GM23248 (cell line): ENCODE measurements at regions not wholly inside any gene's neighbourhood (a gene's known extent, or its start where the extent isn't known, plus 50 kb on each side); places are given as distances from the start of the nearest gene placed in this dataset.

ENCODE experiments used
- EZH2 ChIP-seq: fragments of 200-600 bp; sonication (generic); IDR thresholded peaks from 2 replicates; pipeline ENCODE4 v1.6.1; 2018; ENCODE audit warnings: antibody characterized with exemption, mild to moderate bottlenecking; ENCODE audit not compliant: insufficient read depth, poor library complexity, severe bottlenecking
- EZH2phosphoT487 ChIP-seq: fragments of 200-600 bp; sonication (generic); IDR thresholded peaks from 2 replicates; pipeline ENCODE4 v1.6.1; 2018; ENCODE audit warnings: antibody characterized with exemption, moderate library complexity, mild to moderate bottlenecking, low read depth; ENCODE audit not compliant: insufficient read depth

DNA sequence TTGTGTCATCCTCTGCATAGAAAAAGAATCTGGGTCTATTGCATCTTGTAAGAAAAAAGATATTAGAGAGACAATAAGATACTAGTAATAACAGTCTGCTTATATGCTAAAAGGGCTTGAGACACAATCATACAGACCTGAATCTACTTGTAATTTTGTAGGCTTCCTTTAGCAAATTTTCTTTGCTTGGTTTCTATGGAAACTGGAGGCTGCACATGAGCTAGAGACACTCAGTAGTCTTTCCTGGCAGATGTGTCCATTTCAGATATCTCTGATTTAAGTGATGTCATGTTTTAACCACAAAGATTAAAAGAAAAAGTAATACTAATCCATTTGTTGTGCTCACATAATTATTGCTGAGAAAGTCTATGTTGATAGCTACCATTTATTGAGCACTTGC, 123.9 kb upstream of the GNAO1 start:
- TF ChIP-seq EZH2: no peak
- TF ChIP-seq EZH2phosphoT487: no peak
